EL (cell line): ENCODE measurements at regions not wholly inside any gene's neighbourhood (a gene's known extent, or its start where the extent isn't known, plus 50 kb on each side); places are given as distances from the start of the nearest gene placed in this dataset.

Experiments
- DNase-seq: peaks from one replicate; pipeline ENCODE4 v3.0.0-alpha.2; 2016

- no peak for DNase-seq
Measured at GRCh38 chr20:40120827-40121226, 568.2 kb downstream of the MAFB start.

- no peak for DNase-seq
Measured at GRCh38 chr20:40111282-40111681, 577.8 kb downstream of the MAFB start.

- DNase-seq: no peak
Measured at GRCh38 chr20:40110311-40110831, 578.7 kb downstream of the MAFB start.

GRCh38 chr20:40109136-40109535, 579.9 kb downstream of the MAFB start:
- DNase-seq: no peak

GRCh38 chr20:40108321-40108720, 580.7 kb downstream of the MAFB start:
- no peak for DNase-seq

GRCh38 chr20:40104959-40105358, 584.1 kb downstream of the MAFB start:
- DNase-seq: no peak

- DNase-seq: no peak
Measured at GRCh38 chr20:40103420-40103819, 585.6 kb downstream of the MAFB start.

GRCh38 chr20:40101560-40101959, 587.5 kb downstream of the MAFB start:
- no peak for DNase-seq

GRCh38 chr20:40100261-40100660, 588.8 kb downstream of the MAFB start:
- DNase-seq: no peak

GRCh38 chr20:40090236-40090635, 598.8 kb downstream of the MAFB start:
- DNase-seq: peak; percentile 19

- DNase-seq: no peak
Measured at GRCh38 chr20:40087496-40087895, 601.5 kb downstream of the MAFB start.

- DNase-seq: no peak
Measured at GRCh38 chr20:40085513-40085912, 603.5 kb downstream of the MAFB start.

GRCh38 chr20:40082436-40082835, 606.6 kb downstream of the MAFB start:
- DNase-seq: no peak

- DNase-seq: no peak
Measured at GRCh38 chr20:40081653-40082052, 607.4 kb downstream of the MAFB start.

- no peak for DNase-seq
Measured at GRCh38 chr20:40080041-40080652, 608.9 kb downstream of the MAFB start.

GRCh38 chr20:40073535-40074111, 615.4 kb downstream of the MAFB start:
- no peak for DNase-seq

GRCh38 chr20:40072907-40073306, 616.1 kb downstream of the MAFB start:
- DNase-seq: no peak

GRCh38 chr20:40056171-40056570, 632.9 kb downstream of the MAFB start:
- no peak for DNase-seq

GRCh38 chr20:40055711-40056110, 633.3 kb downstream of the MAFB start:
- no peak for DNase-seq

- no peak for DNase-seq
Measured at GRCh38 chr20:40054311-40054710, 634.7 kb downstream of the MAFB start.

- DNase-seq: no peak
Measured at GRCh38 chr20:40050596-40050995, 638.4 kb downstream of the MAFB start.

GRCh38 chr20:40049854-40050253, 639.2 kb downstream of the MAFB start:
- no peak for DNase-seq

- no peak for DNase-seq
Measured at GRCh38 chr20:40046703-40047102, 642.3 kb downstream of the MAFB start.

GRCh38 chr20:40037511-40037910, 651.5 kb downstream of the MAFB start:
- DNase-seq: no peak

- no peak for DNase-seq
Measured at GRCh38 chr20:40029589-40029988, 659.4 kb downstream of the MAFB start.
